ENCODE measurements at regions not wholly inside any gene's neighbourhood (a gene's known extent, or its start where the extent isn't known, plus 50 kb on each side); places are given as distances from the start of the nearest gene placed in this dataset.

DNA sequence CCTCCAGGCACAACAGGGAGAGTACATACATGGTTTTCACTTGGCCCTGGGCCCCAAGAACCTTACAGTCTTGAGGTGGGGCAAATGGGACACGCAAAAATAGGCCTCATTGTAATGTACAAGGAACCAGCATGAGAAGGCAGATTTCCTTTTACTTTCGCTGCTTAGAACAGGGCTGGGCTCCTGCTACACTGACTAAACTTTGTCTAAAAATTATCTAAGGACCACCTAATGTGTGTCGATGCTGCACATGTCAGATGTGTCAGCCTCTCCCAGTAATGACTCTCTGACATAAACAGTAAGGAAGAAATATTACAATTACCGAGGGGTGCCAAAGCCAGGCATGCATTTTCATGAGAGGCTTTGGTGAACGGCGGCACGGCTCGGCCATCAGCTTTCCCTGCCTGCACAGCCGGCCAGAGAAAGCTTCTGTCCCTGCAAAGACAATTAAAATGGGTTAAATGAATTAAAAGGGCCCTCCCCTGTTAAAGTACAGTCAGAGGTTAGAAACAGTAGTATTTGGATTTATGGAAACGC lies 224.2 kb upstream of the IRX3 start:
- ChIA-PET CTCF (no interaction called here), POLR2A (no interaction called here)
- Mint-ChIP-seq H3K27me3 (peaks cover 7% of the 10 kb centered on the region), H3K4me1 (ENCODE audit: low read depth) (no peaks in the 10 kb centered on the region), H3K4me3 (no peak overlapping the region), H3K27ac (no peak overlapping the region), H3K36me3 (ENCODE audit: low read depth) (no peaks in the 10 kb centered on the region), H3K9me3 (no peaks in the 10 kb centered on the region)
- no peak for ATAC-seq
- DNase-seq = no peak
- TF ChIP-seq CTCF (IDR thresholded peaks at IDR 0.05) = no peak
- intact Hi-C loops (cut with micrococcal nuclease) = no loop called here

DNA sequence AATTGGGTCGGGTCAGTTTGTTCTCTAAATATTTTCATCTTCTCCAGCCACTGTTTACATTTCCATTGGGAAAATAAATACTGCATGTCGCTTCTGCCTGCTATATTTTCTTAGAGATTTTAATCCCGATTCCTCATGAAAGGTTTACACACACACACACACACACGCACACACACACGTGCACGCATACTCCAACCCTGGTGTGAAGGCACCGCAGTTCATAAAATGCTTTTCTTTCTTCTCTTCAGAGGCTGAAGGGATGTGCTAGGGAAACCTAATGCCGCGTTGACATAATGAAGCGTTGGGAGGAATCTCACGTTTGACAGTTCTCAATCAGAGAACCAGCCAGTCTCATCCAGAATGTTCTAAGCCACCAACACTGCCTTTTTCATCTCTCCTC lies 222.9 kb upstream of the IRX3 start:
- intact Hi-C loops (cut with micrococcal nuclease) = no loop called here
- ChIA-PET POLR2A (no interaction called here), CTCF (no interaction called here)
- H3K27me3 Mint-ChIP-seq = peaks cover 9% of the 10 kb centered on the region
- TF ChIP-seq CTCF (IDR thresholded peaks at IDR 0.05) = no peak
- H3K9me3 Mint-ChIP-seq = no peaks in the 10 kb centered on the region
- DNase-seq (no peak), ATAC-seq (no peak)
- H3K4me1 Mint-ChIP-seq (ENCODE audit: low read depth) = no peaks in the 10 kb centered on the region
- no peak overlapping the region for H3K4me3 Mint-ChIP-seq
- no peaks in the 10 kb centered on the region for H3K36me3 Mint-ChIP-seq (ENCODE audit: low read depth)
- H3K27ac Mint-ChIP-seq = no peak overlapping the region

GRCh38 chr16:54508351-54508750 lies 221.8 kb upstream of the IRX3 start:
- DNase-seq = no peak
- no peak for TF ChIP-seq CTCF (IDR thresholded peaks at IDR 0.05)
- ChIA-PET CTCF (no interaction called here), POLR2A (no interaction called here)
- H3K27ac Mint-ChIP-seq = no peak overlapping the region
- ATAC-seq = no peak
- peaks cover 9% of the 10 kb centered on the region for H3K27me3 Mint-ChIP-seq
- no peaks in the 10 kb centered on the region for H3K36me3 Mint-ChIP-seq (ENCODE audit: low read depth)
- H3K4me1 Mint-ChIP-seq (ENCODE audit: low read depth) = no peaks in the 10 kb centered on the region
- intact Hi-C loops (cut with micrococcal nuclease) = no loop called here
- H3K9me3 Mint-ChIP-seq = no peaks in the 10 kb centered on the region
- H3K4me3 Mint-ChIP-seq = no peak overlapping the region

DNA sequence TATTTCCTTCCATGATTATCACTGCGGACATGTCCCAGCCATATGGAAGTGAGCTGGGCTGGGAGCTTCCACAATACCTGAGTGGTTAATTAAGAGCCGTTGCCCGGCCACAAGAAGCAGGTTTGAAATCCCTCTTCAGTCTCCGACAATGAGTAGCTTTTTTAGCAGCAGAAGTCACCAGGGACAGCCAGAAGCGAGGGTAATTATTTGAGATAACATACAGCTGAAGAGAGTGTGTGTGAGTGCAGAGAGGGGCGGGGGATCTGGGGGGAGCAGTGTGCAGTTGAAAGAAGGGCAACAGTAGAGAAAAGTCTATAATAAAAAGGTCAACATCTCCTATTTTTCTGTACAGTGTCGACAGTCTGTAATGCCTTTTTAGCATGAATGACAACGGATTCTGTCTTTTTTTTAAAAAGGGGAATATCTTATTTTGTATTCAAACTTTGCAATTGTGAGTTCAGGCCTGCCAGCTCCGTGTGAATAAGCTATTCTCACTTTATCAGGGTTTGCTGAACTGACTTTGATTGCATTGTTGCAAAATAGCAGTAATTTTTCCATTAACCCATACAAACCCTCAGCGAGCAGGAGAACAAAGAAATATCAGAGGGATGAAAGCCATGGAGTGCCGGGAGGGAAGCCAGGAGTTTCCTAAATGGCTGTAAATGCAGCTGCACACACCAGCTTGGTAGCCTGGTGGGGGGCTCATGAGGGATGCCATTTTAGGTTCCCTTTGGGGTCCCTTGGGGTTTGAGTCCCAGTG lies 220.3 kb upstream of the IRX3 start:
- DNase-seq (no peak), ATAC-seq (no peak)
- TF ChIP-seq CTCF (IDR thresholded peaks at IDR 0.05) = no peak
- no peak overlapping the region for H3K4me3 Mint-ChIP-seq
- ChIA-PET CTCF (no interaction called here), POLR2A (no interaction called here)
- no peak overlapping the region for H3K27ac Mint-ChIP-seq
- no peaks in the 10 kb centered on the region for H3K4me1 Mint-ChIP-seq (ENCODE audit: low read depth)
- H3K36me3 Mint-ChIP-seq (ENCODE audit: low read depth) = no peaks in the 10 kb centered on the region
- intact Hi-C loops (cut with micrococcal nuclease) = no loop called here
- no peaks in the 10 kb centered on the region for H3K9me3 Mint-ChIP-seq
- peaks cover 9% of the 10 kb centered on the region for H3K27me3 Mint-ChIP-seq

GRCh38 chr16:54506214-54506580 lies 219.6 kb upstream of the IRX3 start:
- ChIA-PET CTCF (no interaction called here), POLR2A (no interaction called here)
- intact Hi-C loops (cut with micrococcal nuclease) = no loop called here
- Mint-ChIP-seq H3K27me3 (peaks cover 11% of the 10 kb centered on the region), H3K27ac (no peak overlapping the region), H3K36me3 (ENCODE audit: low read depth) (no peaks in the 10 kb centered on the region), H3K4me1 (ENCODE audit: low read depth) (no peaks in the 10 kb centered on the region), H3K4me3 (no peak overlapping the region), H3K9me3 (no peaks in the 10 kb centered on the region)
- TF ChIP-seq CTCF (IDR thresholded peaks at IDR 0.05) = no peak
- DNase-seq (no peak), ATAC-seq (no peak)
